HG03064 (cell line): ENCODE measurements at regions not wholly inside any gene's neighbourhood (a gene's known extent, or its start where the extent isn't known, plus 50 kb on each side); places are given as distances from the start of the nearest gene placed in this dataset.
"Not testable (repeated sequence)": the region's sequence is repeated elsewhere in the genome, so short reads cannot be mapped to it uniquely, and the experiment has no call there.

Source experiments
- ATAC-seq: cut with Tn5 transposase; IDR thresholded peaks from one replicate; pipeline ENCODE4 v1.9.1; 2021; ENCODE audit warnings: low read depth; ENCODE audit not compliant: unreplicated experiment

- ATAC-seq = no peak
Measured at GRCh38 chr6:12602951-12603672, 113.5 kb upstream of the PHACTR1 start.

- no peak for ATAC-seq
Measured at GRCh38 chr6:12603673-12604049, 112.9 kb upstream of the PHACTR1 start.

- peak; percentile 44 for ATAC-seq
Measured at GRCh38 chr6:12605888-12606345, 110.7 kb upstream of the PHACTR1 start.

- no peak for ATAC-seq
Measured at GRCh38 chr6:12606616-12607015, 110.0 kb upstream of the PHACTR1 start.

- peak; percentile 68 for ATAC-seq
Measured at GRCh38 chr6:12608016-12608860, 108.3 kb upstream of the PHACTR1 start.

GRCh38 chr6:12608874-12609273 is 107.7 kb upstream of the PHACTR1 start:
- ATAC-seq = peak; percentile 14

- no peak for ATAC-seq
Measured at GRCh38 chr6:12609751-12610150, 106.8 kb upstream of the PHACTR1 start.

GRCh38 chr6:12610862-12611261 is 105.7 kb upstream of the PHACTR1 start:
- no peak for ATAC-seq

- ATAC-seq = no peak
Measured at GRCh38 chr6:12613811-12614210, 102.8 kb upstream of the PHACTR1 start.

GRCh38 chr6:12614456-12614855 is 102.1 kb upstream of the PHACTR1 start:
- no peak for ATAC-seq

- ATAC-seq = no peak
Measured at GRCh38 chr6:12618296-12618695, 98.3 kb upstream of the PHACTR1 start.

GRCh38 chr6:12621754-12622153 is 94.8 kb upstream of the PHACTR1 start:
- no peak for ATAC-seq

GRCh38 chr6:12622566-12622965 is 94.0 kb upstream of the PHACTR1 start:
- ATAC-seq = no peak

GRCh38 chr6:12624142-12624837 is 92.3 kb upstream of the PHACTR1 start:
- no peak for ATAC-seq

- no peak for ATAC-seq
Measured at GRCh38 chr6:12627053-12627452, 89.5 kb upstream of the PHACTR1 start.

- no peak for ATAC-seq
Measured at GRCh38 chr6:12628327-12628726, 88.2 kb upstream of the PHACTR1 start.

- ATAC-seq = not testable (repeated sequence)
Measured at GRCh38 chr6:12633746-12634145, 82.8 kb upstream of the PHACTR1 start.

GRCh38 chr6:12635375-12635774 is 81.2 kb upstream of the PHACTR1 start:
- no peak for ATAC-seq

- ATAC-seq = no peak
Measured at GRCh38 chr6:12635813-12636212, 80.8 kb upstream of the PHACTR1 start.

- no peak for ATAC-seq
Measured at GRCh38 chr6:12636336-12636735, 80.2 kb upstream of the PHACTR1 start.

GRCh38 chr6:12637960-12638641 is 78.5 kb upstream of the PHACTR1 start:
- no peak for ATAC-seq
